ENCODE measurements at regions not wholly inside any gene's neighbourhood (a gene's known extent, or its start where the extent isn't known, plus 50 kb on each side); places are given as distances from the start of the nearest gene placed in this dataset.

DNA sequence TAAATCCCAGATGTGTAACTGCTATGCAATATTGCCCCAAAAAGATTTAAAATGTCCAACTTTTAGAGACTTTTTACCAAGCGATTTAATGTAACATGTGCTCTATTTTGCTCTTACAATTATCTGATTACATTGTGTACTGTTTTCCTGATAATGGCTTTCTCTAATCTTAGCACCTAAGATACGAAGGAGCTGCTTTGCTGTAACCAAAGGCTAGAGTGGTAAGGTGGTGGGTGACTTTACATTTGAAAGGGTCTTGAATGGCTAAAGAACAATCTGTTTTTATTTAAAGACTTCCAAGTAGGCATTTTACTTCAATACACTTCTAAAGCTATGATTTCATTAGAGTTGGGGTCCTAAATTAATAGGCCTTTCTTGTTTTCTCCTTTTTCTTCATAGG is 1201.6 kb upstream of the MAP3K7 start:
- Histone ChIP-seq H3K56ac (replicated peaks; ENCODE audit: insufficient read length, low read depth, low read length) (no peak overlapping the region), H3K36me3 (ENCODE audit: control insufficient read depth in 2 of 4, insufficient read depth in 4 of 4, low read length in 3 of 4) (no peaks in the 10 kb centered on the region), H4K5ac (ENCODE audit: insufficient read length, low read depth, low read length) (no peak overlapping the region), H3K79me2 (ENCODE audit: control insufficient read depth in 1 of 2, insufficient read depth in 2 of 2, low read length in 2 of 2) (no peaks in the 10 kb centered on the region), H2BK20ac (ENCODE audit: low read length) (no peak overlapping the region), H3K4me1 (replicated peaks in 1 of 4; ENCODE audit: control insufficient read depth in 3 of 4, insufficient read depth in 4 of 4, low read length in 3 of 4) (peaks cover 5 to 12% (median 7%) of the 10 kb centered on the region in 4 experiments; a peak in 5 of 7 replicates), H3K9me3 (ENCODE audit: insufficient read depth in 2 of 2, low read depth in 1 of 2, low read length in 1 of 2) (0 out of 4 replicates have a peak, but pooled peaks cover 0 to 4% of the 10 kb centered on the region in 2 experiments), H3K18ac (ENCODE audit: extremely low read depth, low read length) (no peak overlapping the region), H3K23me2 (ENCODE audit: low read depth, low read length) (no peaks in the 10 kb centered on the region), H3K79me1 (ENCODE audit: low read depth, low read length) (no peaks in the 10 kb centered on the region), H2BK5ac (ENCODE audit: low read depth, low read length) (no peak overlapping the region), H2BK15ac (ENCODE audit: low read length) (no peak overlapping the region), H2AFZ (ENCODE audit: low read length) (no peak overlapping the region), H2BK12ac (ENCODE audit: low read depth, low read length) (no peak overlapping the region), H3K4ac (replicated peaks; ENCODE audit: insufficient read length, low read depth, low read length) (no peak overlapping the region), H3K23ac (ENCODE audit: insufficient read length) (no peak overlapping the region), H3K14ac (ENCODE audit: insufficient read length) (no peak overlapping the region), H4K8ac (ENCODE audit: extremely low read depth, insufficient read depth, low read length) (no peak overlapping the region), H3K4me3 (ENCODE audit: extremely low read depth in 1 of 4, insufficient read depth in 2 of 4, low read depth in 3 of 4, low read length in 4 of 4) (peak overlapping the region in 1 of 4 experiments; percentile 27; a peak in 1 of 8 replicates), H4K91ac (replicated peaks; ENCODE audit: insufficient read length, low read length) (no peak overlapping the region), H3K4me2 (ENCODE audit: insufficient read depth in 1 of 2, low read depth in 2 of 2, low read length in 2 of 2) (peak overlapping the region in 1 of 2 experiments; percentile 53; a peak in 3 of 4 replicates), H2BK120ac (replicated peaks; ENCODE audit: low read depth, low read length) (no peak overlapping the region), H3K27ac (ENCODE audit: low read depth, low read length) (no peak overlapping the region), H3K9ac (replicated peaks in 1 of 4; ENCODE audit: extremely low read depth in 1 of 4, low read depth in 3 of 4, low read length in 3 of 4) (no peak overlapping the region), H3K27me3 (replicated peaks in 1 of 4; ENCODE audit: control insufficient read depth in 3 of 4, extremely low read depth in 1 of 4, insufficient read depth in 3 of 4, low read length in 3 of 4) (no peaks in the 10 kb centered on the region), H4K20me1 (replicated peaks in 1 of 2; ENCODE audit: control insufficient read depth in 1 of 2, insufficient read depth in 2 of 2, low read length in 2 of 2) (no peaks in the 10 kb centered on the region), H2AK5ac (ENCODE audit: low read depth, low read length) (no peak overlapping the region)
- DNase-seq (ENCODE audit: low read depth in 1 of 2, low spot score in 2 of 2) (no peak), FAIRE-seq (no peak)
- ChIA-PET POLR2A (ENCODE audit: partially characterized antibody) (interaction anchor here (0.7 kb wide), 1 partner anchor 15 kb away, joined by 3 read pairs; no protein-coding TSS in a partner anchor), CTCF (ENCODE audit: partially characterized antibody) (interaction anchor here (0.7 kb wide), 1 partner anchor 1976 kb away, joined by 3 read pairs; no protein-coding TSS in a partner anchor)
- TF ChIP-seq RBBP5 (IDR thresholded peaks at IDR 0.05; ENCODE audit: borderline replicate concordance, low read depth, low read length) (no peak), BACH1 (IDR thresholded peaks at IDR 0.05; ENCODE audit: low read length) (no peak), RNF2 (IDR thresholded peaks at IDR 0.05; ENCODE audit: borderline replicate concordance, low read depth, low read length, missing control alignments, poor library complexity, severe bottlenecking) (no peak)
- 30% methylated on average over 2 of the region's 2 CpGs; no CpG with 5 or more reads in 1 of the 2 experiments for WGBS, 2 experiments (ENCODE audit: extremely low coverage in 1 of 2, insufficient coverage in 1 of 2, insufficient read length in 1 of 2, insufficient replicate concordance in 2 of 2, low coverage in 1 of 2, low lambda C conversion rate in 2 of 2, missing lambda C conversion rate in 1 of 2)

All from H1 (cell line).